ENCODE measurements at regions not wholly inside any gene's neighbourhood (a gene's known extent, or its start where the extent isn't known, plus 50 kb on each side); places are given as distances from the start of the nearest gene placed in this dataset.
"Not testable (repeated sequence)": the region's sequence is repeated elsewhere in the genome, so short reads cannot be mapped to it uniquely, and the experiment has no call there.

GRCh38 chr4:188960411-188961093 lies 821.3 kb downstream of the TRIML1 start:
- no peak overlapping the region for H3K27ac ChIP-seq
- no peaks in the 10 kb centered on the region for H4K20me1 ChIP-seq
- H3K4me2 ChIP-seq, result no peak overlapping the region
- no peak for TF ChIP-seq Cebpa-rat (IDR thresholded peaks at IDR 0.05)
- H3K4me1 ChIP-seq, result peaks cover 6% of the 10 kb centered on the region; the same call in 1 of the 2 replicates
- no peak overlapping the region for H3K9ac ChIP-seq
- peaks cover 5% of the 10 kb centered on the region for H3K9me3 ChIP-seq
- no peaks in the 10 kb centered on the region for H3K27me3 ChIP-seq
- H3K36me3 ChIP-seq, result no peaks in the 10 kb centered on the region
- H3K4me3 ChIP-seq, result no peak overlapping the region

GRCh38 chr4:188971125-188971524 lies 831.9 kb downstream of the TRIML1 start:
- Histone ChIP-seq H3K4me2 (no peak overlapping the region), H3K27ac (no peak overlapping the region), H3K9me3 (0 out of 2 replicates have a peak, but pooled peaks cover 4% of the 10 kb centered on the region), H3K36me3 (no peaks in the 10 kb centered on the region), H3K27me3 (no peaks in the 10 kb centered on the region), H3K4me3 (no peak overlapping the region), H4K20me1 (no peaks in the 10 kb centered on the region), H3K4me1 (no peaks in the 10 kb centered on the region), H3K9ac (no peak overlapping the region)
- TF ChIP-seq Cebpa-rat (IDR thresholded peaks at IDR 0.05), result no peak

DNA sequence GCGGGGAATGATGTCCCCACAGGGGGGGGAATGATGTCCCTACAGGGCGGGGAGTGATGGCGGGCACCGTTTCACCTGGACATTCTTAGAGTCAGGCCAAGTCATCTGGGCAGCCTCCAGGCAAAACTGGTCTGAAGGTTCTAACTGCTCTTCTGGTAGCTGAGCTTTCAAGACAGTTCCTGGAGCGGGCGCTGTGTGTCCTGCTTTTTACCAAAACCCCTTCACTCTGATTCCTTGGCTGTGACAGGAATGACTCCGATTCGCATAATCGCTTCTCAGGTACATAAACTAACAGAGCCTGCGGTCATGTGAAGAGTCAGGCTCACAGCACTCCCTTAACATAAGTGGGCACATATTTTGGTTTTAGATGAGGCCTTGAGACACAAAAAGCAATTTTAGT lies 836.0 kb downstream of the TRIML1 start:
- H3K27ac ChIP-seq, result no peak overlapping the region
- TF ChIP-seq Cebpa-rat (IDR thresholded peaks at IDR 0.05), result no peak
- no peak overlapping the region for H3K9ac ChIP-seq

GRCh38 chr4:188976644-188977115 lies 837.4 kb downstream of the TRIML1 start:
- no peak overlapping the region for H3K27ac ChIP-seq
- H3K27me3 ChIP-seq, result no peaks in the 10 kb centered on the region
- TF ChIP-seq Cebpa-rat (IDR thresholded peaks at IDR 0.05), result no peak
- H3K4me3 ChIP-seq, result no peak overlapping the region
- H4K20me1 ChIP-seq, result no peaks in the 10 kb centered on the region
- no peaks in the 10 kb centered on the region for H3K36me3 ChIP-seq
- H3K9me3 ChIP-seq, result 0 out of 2 replicates have a peak, but pooled peaks cover 3% of the 10 kb centered on the region
- peaks cover 3% of the 10 kb centered on the region; the same call in 1 of the 2 replicates for H3K4me1 ChIP-seq
- no peak overlapping the region for H3K4me2 ChIP-seq
- no peak overlapping the region for H3K9ac ChIP-seq

More for the DNA sequence above, 836.0 kb downstream of the TRIML1 start:
- 0 out of 2 replicates have a peak, but pooled peaks cover 4% of the 10 kb centered on the region for H3K9me3 ChIP-seq
- H3K27me3 ChIP-seq, result no peaks in the 10 kb centered on the region
- no peak overlapping the region for H3K4me3 ChIP-seq
- H3K4me1 ChIP-seq, result no peaks in the 10 kb centered on the region
- no peak overlapping the region for H3K4me2 ChIP-seq
- H4K20me1 ChIP-seq, result no peaks in the 10 kb centered on the region
- no peaks in the 10 kb centered on the region for H3K36me3 ChIP-seq

DNA sequence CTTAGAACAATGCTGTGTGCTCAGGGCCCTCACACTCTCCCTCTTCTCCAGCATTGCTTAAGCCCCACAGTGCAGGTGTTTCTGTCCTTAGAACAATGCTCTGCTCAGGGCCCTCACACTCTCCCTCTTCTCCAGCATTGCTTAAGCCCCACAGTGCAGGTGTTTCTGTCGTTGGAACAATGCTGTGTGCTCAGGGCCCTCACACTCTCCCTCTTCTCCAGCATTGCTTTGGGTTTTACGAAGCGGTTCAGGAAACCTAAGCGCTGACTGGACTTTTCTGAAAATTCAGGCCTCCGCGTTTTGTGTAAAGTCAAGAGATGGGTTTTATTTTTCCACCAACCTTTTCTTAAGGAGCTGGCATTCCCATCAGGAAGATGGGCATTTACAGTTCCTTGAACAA lies 838.0 kb downstream of the TRIML1 start:
- not testable (repeated sequence) for H3K4me3 ChIP-seq, H4K20me1 ChIP-seq, H3K4me1 ChIP-seq, H3K4me2 ChIP-seq, H3K9me3 ChIP-seq, H3K27ac ChIP-seq, H3K27me3 ChIP-seq, H3K9ac ChIP-seq, H3K36me3 ChIP-seq

GRCh38 chr4:188984518-188984917 lies 845.3 kb downstream of the TRIML1 start:
- no peak for TF ChIP-seq Cebpa-rat (IDR thresholded peaks at IDR 0.05)
- no peak overlapping the region for H3K27ac ChIP-seq
- H3K4me2 ChIP-seq, result no peak overlapping the region
- H3K4me3 ChIP-seq, result no peak overlapping the region
- no peaks in the 10 kb centered on the region for H4K20me1 ChIP-seq
- no peaks in the 10 kb centered on the region for H3K36me3 ChIP-seq
- H3K27me3 ChIP-seq, result no peaks in the 10 kb centered on the region
- H3K4me1 ChIP-seq, result peaks cover 3% of the 10 kb centered on the region; the same call in 1 of the 2 replicates
- peaks cover 10% of the 10 kb centered on the region for H3K9me3 ChIP-seq
- H3K9ac ChIP-seq, result no peak overlapping the region

DNA sequence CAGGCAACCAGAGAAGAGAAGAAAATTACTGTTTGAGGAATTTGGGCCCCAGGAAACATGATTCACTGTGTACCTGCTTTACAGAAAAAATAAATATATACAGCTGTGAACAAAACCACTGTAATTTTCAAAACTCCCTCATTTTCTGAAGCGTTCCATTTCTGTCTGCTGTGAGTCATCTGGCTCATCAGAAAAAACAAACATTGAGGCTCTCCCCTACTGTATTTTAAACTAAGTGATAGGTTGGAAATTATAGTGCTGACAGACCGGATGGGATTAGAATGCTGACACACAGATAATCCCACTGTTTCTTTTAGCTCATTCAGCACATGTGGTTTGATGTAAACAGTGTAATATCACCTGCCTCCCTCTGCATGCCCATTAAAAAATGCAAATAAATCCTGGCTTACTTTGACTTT lies 847.0 kb downstream of the TRIML1 start:
- Histone ChIP-seq H3K4me3 (no peak overlapping the region), H3K4me2 (no peak overlapping the region), H3K4me1 (no peaks in the 10 kb centered on the region), H3K36me3 (no peaks in the 10 kb centered on the region), H3K9me3 (peaks cover 10% of the 10 kb centered on the region), H3K27me3 (no peaks in the 10 kb centered on the region), H3K27ac (no peak overlapping the region), H3K9ac (no peak overlapping the region), H4K20me1 (no peaks in the 10 kb centered on the region)
- TF ChIP-seq Cebpa-rat (IDR thresholded peaks at IDR 0.05), result no peak

DNA sequence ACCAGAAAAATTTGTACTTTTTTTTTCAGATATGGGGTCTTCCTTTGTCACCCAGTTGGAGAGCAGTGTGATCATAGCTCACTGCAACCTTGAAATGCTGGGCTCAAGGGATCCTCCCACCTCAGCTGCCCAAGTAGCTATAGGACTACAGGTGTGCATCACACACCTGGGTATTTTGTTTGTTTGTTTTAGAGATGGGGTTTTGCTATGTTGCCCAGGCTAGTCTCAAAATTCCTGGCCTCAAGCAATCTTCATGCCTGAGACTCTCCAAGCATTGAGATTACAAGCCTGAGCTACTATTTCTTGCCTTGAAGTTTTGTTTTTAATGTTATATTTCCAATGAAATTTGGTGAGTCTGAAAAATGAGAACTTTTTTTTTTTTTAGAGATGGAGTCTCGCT lies 847.8 kb downstream of the TRIML1 start:
- Histone ChIP-seq H3K4me2 (no peak overlapping the region), H3K4me3 (no peak overlapping the region), H4K20me1 (no peaks in the 10 kb centered on the region), H3K27me3 (no peaks in the 10 kb centered on the region), H3K36me3 (no peaks in the 10 kb centered on the region), H3K4me1 (no peaks in the 10 kb centered on the region), H3K9ac (no peak overlapping the region), H3K9me3 (peaks cover 10% of the 10 kb centered on the region), H3K27ac (no peak overlapping the region)
- no peak for TF ChIP-seq Cebpa-rat (IDR thresholded peaks at IDR 0.05)

DNA sequence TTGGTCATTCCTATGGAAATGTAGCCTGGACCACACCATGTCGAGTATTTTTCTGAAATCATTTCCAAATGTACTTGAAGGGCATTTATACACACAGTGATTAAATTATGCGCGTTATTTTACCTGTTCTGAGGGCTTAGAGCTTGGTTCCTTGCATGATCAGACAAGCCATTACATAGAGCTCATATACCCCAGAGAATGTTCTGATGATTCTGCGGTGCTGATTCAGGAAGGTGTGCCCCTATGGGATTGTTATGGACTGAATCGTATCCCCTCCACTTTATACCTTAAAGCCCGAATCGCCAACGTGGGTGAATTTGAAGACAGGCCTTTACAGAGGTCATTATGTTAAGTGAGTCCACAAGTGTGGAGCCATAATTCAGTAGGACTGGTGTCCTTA lies 848.9 kb downstream of the TRIML1 start:
- Histone ChIP-seq H3K4me1 (no peaks in the 10 kb centered on the region), H3K27ac (no peak overlapping the region)
- TF ChIP-seq Cebpa-rat (IDR thresholded peaks at IDR 0.05), result no peak

DNA sequence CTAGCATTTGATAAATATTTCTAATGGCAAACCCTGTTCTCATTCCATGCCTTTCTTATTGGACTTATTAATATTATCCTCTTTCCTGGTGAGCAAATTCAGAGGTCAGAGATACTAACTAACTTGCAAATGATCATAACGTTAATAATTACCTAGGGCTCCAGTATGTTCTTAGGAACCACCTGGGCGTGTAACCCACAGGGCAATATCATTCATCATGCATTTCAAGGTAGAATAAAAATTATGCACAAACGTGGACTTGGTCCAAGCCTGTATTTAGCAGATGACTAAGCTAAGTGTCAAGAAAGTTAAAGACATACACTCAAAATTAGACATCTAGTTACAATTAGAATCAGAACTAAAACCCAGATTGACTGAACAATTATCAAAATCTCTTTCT lies 850.1 kb downstream of the TRIML1 start:
- no peaks in the 10 kb centered on the region for H3K4me1 ChIP-seq
- no peak overlapping the region for H3K27ac ChIP-seq
- peaks cover 10% of the 10 kb centered on the region for H3K9me3 ChIP-seq
- no peak overlapping the region for H3K4me2 ChIP-seq
- H3K9ac ChIP-seq, result no peak overlapping the region
- H3K36me3 ChIP-seq, result no peaks in the 10 kb centered on the region
- no peak for TF ChIP-seq Cebpa-rat (IDR thresholded peaks at IDR 0.05)
- no peaks in the 10 kb centered on the region for H3K27me3 ChIP-seq
- no peak overlapping the region for H3K4me3 ChIP-seq
- no peaks in the 10 kb centered on the region for H4K20me1 ChIP-seq

More for the DNA sequence above, 848.9 kb downstream of the TRIML1 start:
- no peaks in the 10 kb centered on the region for H4K20me1 ChIP-seq
- H3K9ac ChIP-seq, result no peak overlapping the region
- H3K4me2 ChIP-seq, result no peak overlapping the region
- H3K27me3 ChIP-seq, result no peaks in the 10 kb centered on the region
- H3K9me3 ChIP-seq, result peaks cover 10% of the 10 kb centered on the region
- H3K4me3 ChIP-seq, result no peak overlapping the region
- H3K36me3 ChIP-seq, result no peaks in the 10 kb centered on the region
